GM12865 (cell line): ENCODE measurements at regions not wholly inside any gene's neighbourhood (a gene's known extent, or its start where the extent isn't known, plus 50 kb on each side); places are given as distances from the start of the nearest gene placed in this dataset.
"Not testable (repeated sequence)": the region's sequence is repeated elsewhere in the genome, so short reads cannot be mapped to it uniquely, and the experiment has no call there.

Experiments used
- DNase-seq: peaks from one replicate; pipeline ENCODE4 v3.0.0; 2010; ENCODE audit warnings: low read depth
- H3K4me3 ChIP-seq: 2 replicates; pipeline ENCODE4 v1.5.1; 2011; ENCODE audit warnings: mild to moderate bottlenecking, low read depth, low read length, control low read depth
- TF ChIP-seq, protein P1 (sequence below): IDR thresholded peaks from 2 replicates; pipeline ENCODE4 v1.5.1; 2011; ENCODE audit warnings: low read length, control low read depth, low read depth, inconsistent platforms; ENCODE audit not compliant: insufficient read depth; ENCODE audit errors: missing control alignments

DNA sequence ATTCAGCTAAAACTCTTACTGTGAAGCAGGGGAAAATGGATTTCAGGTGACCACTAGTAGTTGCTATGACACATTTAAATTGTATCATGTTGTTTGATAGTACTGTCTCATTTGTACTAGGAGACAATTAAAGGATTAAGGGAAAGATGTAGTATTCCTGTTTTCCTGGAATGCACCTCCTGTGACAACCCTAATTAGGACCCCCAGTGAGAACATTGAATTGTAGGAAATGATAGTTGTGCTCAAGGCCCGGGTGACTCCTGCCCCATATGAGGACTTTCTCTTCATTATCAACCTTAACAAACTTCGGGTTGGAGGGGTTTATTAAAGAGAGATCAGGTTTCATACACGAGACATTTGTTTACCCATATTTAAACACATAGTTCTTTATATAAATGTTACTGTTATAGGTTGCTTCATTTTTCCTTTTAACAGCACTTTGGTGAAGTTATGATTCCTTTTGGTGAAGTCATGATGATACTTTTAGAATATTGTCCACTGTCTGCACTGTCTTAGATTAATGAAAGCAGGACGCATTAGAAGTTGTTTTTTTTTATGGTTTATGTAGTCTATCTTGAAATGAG is 392.6 kb upstream of the NAALADL2 start:
- TF ChIP-seq, protein P1, sequence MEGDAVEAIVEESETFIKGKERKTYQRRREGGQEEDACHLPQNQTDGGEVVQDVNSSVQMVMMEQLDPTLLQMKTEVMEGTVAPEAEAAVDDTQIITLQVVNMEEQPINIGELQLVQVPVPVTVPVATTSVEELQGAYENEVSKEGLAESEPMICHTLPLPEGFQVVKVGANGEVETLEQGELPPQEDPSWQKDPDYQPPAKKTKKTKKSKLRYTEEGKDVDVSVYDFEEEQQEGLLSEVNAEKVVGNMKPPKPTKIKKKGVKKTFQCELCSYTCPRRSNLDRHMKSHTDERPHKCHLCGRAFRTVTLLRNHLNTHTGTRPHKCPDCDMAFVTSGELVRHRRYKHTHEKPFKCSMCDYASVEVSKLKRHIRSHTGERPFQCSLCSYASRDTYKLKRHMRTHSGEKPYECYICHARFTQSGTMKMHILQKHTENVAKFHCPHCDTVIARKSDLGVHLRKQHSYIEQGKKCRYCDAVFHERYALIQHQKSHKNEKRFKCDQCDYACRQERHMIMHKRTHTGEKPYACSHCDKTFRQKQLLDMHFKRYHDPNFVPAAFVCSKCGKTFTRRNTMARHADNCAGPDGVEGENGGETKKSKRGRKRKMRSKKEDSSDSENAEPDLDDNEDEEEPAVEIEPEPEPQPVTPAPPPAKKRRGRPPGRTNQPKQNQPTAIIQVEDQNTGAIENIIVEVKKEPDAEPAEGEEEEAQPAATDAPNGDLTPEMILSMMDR, result no peak
- DNase-seq, result no peak
- no peak overlapping the region for H3K4me3 ChIP-seq

- H3K4me3 ChIP-seq, result no peak overlapping the region
- no peak for DNase-seq
- TF ChIP-seq, protein P1, result no peak
Measured at GRCh38 chr3:174477491-174477890, 381.6 kb upstream of the NAALADL2 start.

- no peak for DNase-seq
- no peak overlapping the region for H3K4me3 ChIP-seq
- TF ChIP-seq, protein P1, result no peak
Measured at GRCh38 chr3:174480767-174481166, 378.4 kb upstream of the NAALADL2 start.

DNA sequence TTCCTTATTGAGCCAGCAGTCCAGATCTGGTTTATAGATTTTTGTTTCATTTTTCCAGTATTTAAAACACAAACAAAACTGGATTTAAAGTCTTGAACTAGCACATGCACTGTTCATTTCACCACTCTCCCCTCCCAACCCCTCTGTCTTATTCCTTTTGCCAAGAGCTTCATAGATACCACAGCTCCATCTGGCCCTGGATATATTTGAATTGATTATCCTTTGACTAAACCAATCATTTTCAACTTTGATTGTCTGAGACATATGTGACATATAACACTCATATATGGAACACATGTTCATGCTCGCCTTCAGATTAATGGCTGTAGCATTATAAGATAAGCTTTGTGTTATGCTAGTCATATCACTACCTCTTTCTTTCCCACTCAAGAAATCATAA is 376.6 kb upstream of the NAALADL2 start:
- TF ChIP-seq, protein P1, result no peak
- DNase-seq, result no peak
- H3K4me3 ChIP-seq, result no peak overlapping the region

- no peak for DNase-seq
- H3K4me3 ChIP-seq, result no peak overlapping the region
- TF ChIP-seq, protein P1, result no peak
Measured at GRCh38 chr3:174483254-174483653, 375.9 kb upstream of the NAALADL2 start.

- not testable (repeated sequence) for H3K4me3 ChIP-seq, DNase-seq
Measured at GRCh38 chr3:174483856-174484255, 375.3 kb upstream of the NAALADL2 start.

DNA sequence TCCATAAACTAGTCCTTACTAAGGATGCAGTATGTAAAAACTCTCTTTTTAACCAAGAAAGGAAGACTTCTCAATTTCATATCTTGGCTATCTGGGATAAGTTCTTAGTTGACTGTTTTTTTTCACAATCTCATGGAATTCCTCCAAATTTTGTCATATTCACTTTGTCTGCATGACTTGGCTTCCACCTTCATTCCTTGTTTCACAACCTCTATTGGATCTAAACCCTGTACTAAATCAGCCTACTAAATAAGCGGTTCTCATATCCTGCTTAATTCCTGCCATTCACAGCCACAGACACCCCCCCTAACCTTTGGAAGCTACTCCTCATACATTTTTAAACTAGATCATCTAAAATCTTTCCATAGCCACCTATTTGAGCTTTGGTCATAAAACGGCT is 370.6 kb upstream of the NAALADL2 start:
- H3K4me3 ChIP-seq, result no peak overlapping the region
- TF ChIP-seq, protein P1, result no peak
- no peak for DNase-seq

DNA sequence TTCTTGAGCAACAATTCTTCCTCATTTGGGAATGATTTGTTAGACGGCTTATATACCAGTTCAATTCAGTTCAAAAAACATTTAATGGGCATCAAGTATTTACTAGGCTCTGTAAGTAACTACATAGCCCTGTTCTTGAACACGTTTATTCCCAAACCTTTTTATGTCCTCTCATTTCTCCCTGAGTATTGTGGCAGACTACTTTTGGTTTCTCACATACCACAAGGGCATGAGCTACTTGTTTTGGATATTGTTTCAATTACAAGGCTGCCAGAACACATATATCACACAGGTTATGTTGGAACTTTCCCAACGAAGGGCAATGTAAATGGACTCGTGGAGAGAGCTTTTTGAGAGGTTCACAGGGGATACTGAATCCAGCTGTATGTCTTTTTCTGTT is 363.8 kb upstream of the NAALADL2 start:
- H3K4me3 ChIP-seq, result no peak overlapping the region
- DNase-seq, result no peak

More for the DNA sequence above, 363.8 kb upstream of the NAALADL2 start:
- TF ChIP-seq, protein P1, result no peak
